A549 (cell line): ENCODE measurements at regions not wholly inside any gene's neighbourhood (a gene's known extent, or its start where the extent isn't known, plus 50 kb on each side); places are given as distances from the start of the nearest gene placed in this dataset.

Source experiments
- ATAC-seq, 2 experiments: fragments of 200-7000 bp in 1 of 2; fragments of >200 bp in 1 of 2; cut with Nextera tagmentation in 1 of 2; cut with Tn5 transposase in 1 of 2; 3 replicates each; pipeline versions ENCODE4 v1.8.0 to v1.9.1; 2018 to 2020; ENCODE audit warnings: mild to moderate bottlenecking in 1 of 2, moderate library complexity in 1 of 2
- CTCF ChIA-PET: fragments of 300-600 bp; sonication (Branson Sonifier 250); formaldehyde crosslinking; extraction: SDS; loops from one replicate; lab custom pipeline; 2021; ENCODE audit warnings: antibody characterized with exemption, inconsistent platforms; lab: Yijun Ruan, JAX
- POLR2A ChIA-PET: fragments of 350-600 bp; formaldehyde crosslinking; extraction: SDS; loops from one replicate; lab custom pipeline; 2021; ENCODE audit warnings: antibody characterized with exemption, inconsistent platforms; lab: Yijun Ruan, JAX
- DNase-seq, 2 experiments: peaks; one replicate each; pipeline versions ENCODE4 v3.0.0 to v3.0.0-alpha.2; 2011 to 2016; ENCODE audit warnings: low read depth in 1 of 2, low spot score in 1 of 2
- FAIRE-seq: peaks from 2 replicates; lab custom pipeline; 2011; peaks lifted over from hg19 to GRCh38; lab: Jason Lieb, UNC
- H3K27ac ChIP-seq, 2 experiments: fragments of >200 bp; sonication (Bioruptor Twin); formaldehyde crosslinking; 3 replicates each; pipeline ENCODE4 v1.5.1; 2016 to 2017
- H3K4me1 ChIP-seq: fragments of >200 bp; sonication (Bioruptor Twin); formaldehyde crosslinking; 3 replicates; pipeline ENCODE4 v1.6.1; 2016
- H3K4me2 ChIP-seq: fragments of >200 bp; sonication (Bioruptor Twin); formaldehyde crosslinking; 3 replicates; pipeline ENCODE4 v1.6.1; 2016
- H3K4me3 ChIP-seq: fragments of >200 bp; sonication (Bioruptor Twin); formaldehyde crosslinking; 3 replicates; pipeline ENCODE4 v1.5.1; 2016
- H3K9me3 ChIP-seq: fragments of >200 bp; sonication (Bioruptor Twin); formaldehyde crosslinking; 3 replicates; pipeline ENCODE4 v1.6.1; 2016
- GATA3 ChIP-seq: IDR thresholded peaks from 2 replicates; pipeline ENCODE4 v1.6.1; 2012; ENCODE audit warnings: borderline replicate concordance
- MYC ChIP-seq: IDR thresholded peaks from 2 replicates; pipeline ENCODE4 v1.6.1; 2012; ENCODE audit warnings: mild to moderate bottlenecking, inconsistent platforms, low read length, improper control_type of control experiment, borderline replicate concordance
- POLR2AphosphoS2 ChIP-seq: conservative IDR thresholded peaks from 2 replicates; pipeline ENCODE4 v1.6.1; 2012; ENCODE audit warnings: low read length, improper control_type of control experiment, inconsistent platforms
- RCOR1 ChIP-seq: fragments of 150-350 bp; IDR thresholded peaks from 2 replicates; pipeline ENCODE4 v1.6.1; 2014; ENCODE audit warnings: antibody characterized with exemption, low read length, low read depth
- WGBS: methylation state at CpG from one replicate; pipeline ENCODE4 v1.1.6; 2017; ENCODE audit errors: missing lambda C conversion rate; 5-methylcytosine and 5-hydroxymethylcytosine counted together
- small RNA-seq, 6 experiments: library from RNA; depleted of rRNA; stranded (forward); fragments of <200 nt; gene quantifications; one replicate each; pipeline ENCODE3, GENCODE V24; 2012

DNA sequence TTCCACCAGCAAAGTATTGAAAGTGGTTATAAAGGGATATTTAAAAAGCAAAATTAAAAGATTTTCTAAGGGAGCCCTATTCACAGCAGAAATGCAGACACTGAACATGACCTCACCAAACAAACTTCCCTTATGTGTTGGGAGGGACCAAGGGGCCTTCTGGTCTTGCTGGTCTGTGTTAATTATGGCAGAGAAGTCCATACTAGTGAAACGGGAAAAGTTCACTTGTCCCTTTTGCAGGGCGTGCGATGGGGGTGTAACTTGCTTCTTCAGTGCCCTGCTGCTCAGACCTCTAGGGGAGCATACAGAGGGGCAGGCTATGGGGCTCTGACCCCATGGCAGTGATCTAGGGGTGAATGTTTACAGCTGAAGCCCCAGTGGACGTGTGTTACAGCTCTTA, 53.0 kb upstream of the ZNF337 start:
- ChIA-PET CTCF (no interaction called here), POLR2A (no interaction called here)
- ATAC-seq = no peak
- H3K4me1 ChIP-seq = 0 out of 3 replicates have a peak, but pooled peaks cover 3% of the 10 kb centered on the region
- no peak overlapping the region for H3K4me2 ChIP-seq
- no peak overlapping the region for H3K27ac ChIP-seq
- TF ChIP-seq RCOR1 = no peak
- TF ChIP-seq POLR2AphosphoS2 = no peak
- TF ChIP-seq MYC = no peak
- TF ChIP-seq GATA3 = no peak
- TF ChIP-seq, all 56 proteins: peak for 0
- FAIRE-seq (no peak), DNase-seq (no peak)
- Histone ChIP-seq H3K9me3 (no peaks in the 10 kb centered on the region), H3K4me3 (no peak overlapping the region)
- 87% methylated on average over 4 of the region's 4 CpGs for WGBS

Small RNA genes lying in the stretch of these regions (small RNA-seq; reads per million reads assigned to genes)
- 0 reads per million in 6 experiments for gene CFTRP1
